Anterior cingulate cortex (tissue), 58 donors: ENCODE measurements at regions not wholly inside any gene's neighbourhood (a gene's known extent, or its start where the extent isn't known, plus 50 kb on each side); places are given as distances from the start of the nearest gene placed in this dataset.

ENCODE experiments used
- DNase-seq, 58 donors: peaks; one replicate each; lab custom pipeline; 2025; lab: John Stamatoyannopoulos, UW

- no peak for DNase-seq
Measured at GRCh38 chr12:12011880-12012260, 58.9 kb upstream of the BCL2L14 start.

GRCh38 chr12:12015073-12015685, 55.6 kb upstream of the BCL2L14 start:
- no peak for DNase-seq

- DNase-seq: no peak
Measured at GRCh38 chr12:12016284-12017100, 54.2 kb upstream of the BCL2L14 start.

GRCh38 chr12:12017135-12017581, 53.6 kb upstream of the BCL2L14 start:
- DNase-seq: no peak

GRCh38 chr12:12017798-12018197, 52.9 kb upstream of the BCL2L14 start:
- DNase-seq: peak in 1 of 58 donors; percentile 4

- DNase-seq: peak in 37 of 58 donors; percentile 9 to 66 (median 32)
Measured at GRCh38 chr12:12018454-12018853, 52.3 kb upstream of the BCL2L14 start.

- no peak for DNase-seq
Measured at GRCh38 chr12:12019881-12020280, 50.9 kb upstream of the BCL2L14 start.

- no peak for DNase-seq
Measured at GRCh38 chr12:12020762-12021161, 50.0 kb upstream of the BCL2L14 start.
